IMR-90 (cell line): ENCODE measurements at regions not wholly inside any gene's neighbourhood (a gene's known extent, or its start where the extent isn't known, plus 50 kb on each side); places are given as distances from the start of the nearest gene placed in this dataset.

Experiments
- ATAC-seq: fragments of 200-7000 bp; cut with Tn5 transposase; 2 replicates; pipeline ENCODE4 v1.9.1; 2020; ENCODE audit warnings: low read depth, mild to moderate bottlenecking, moderate library complexity
- BruUV-seq: library from RNA; stranded (reverse); fragments of 400-500 nt; replicated peaks from 2 replicates; lab custom pipeline; 2021; lab: Mats Ljungman, UMichigan
- CTCF ChIA-PET: fragments of 300-600 bp; formaldehyde crosslinking; extraction: SDS; loops from one replicate; lab custom pipeline; 2021; ENCODE audit warnings: antibody characterized with exemption; lab: Yijun Ruan, JAX
- POLR2A ChIA-PET: fragments of 300-600 bp; sonication (Branson Sonifier 250); formaldehyde crosslinking; loops from one replicate; lab custom pipeline; 2022; ENCODE audit warnings: antibody characterized with exemption; ENCODE audit not compliant: unreplicated experiment; lab: Charles Lee
- DNase-seq: peaks from one replicate; pipeline ENCODE4 v3.0.0; 2013
- H2AFZ ChIP-seq: replicated peaks from 2 replicates; pipeline ENCODE3; 2013; ENCODE audit warnings: low read length, mild to moderate bottlenecking; ENCODE audit not compliant: poor library complexity
- H2AK5ac ChIP-seq: 2 replicates; pipeline ENCODE4 v1.6.1; 2013; ENCODE audit warnings: low read depth, low read length, inconsistent platforms
- H2AK9ac ChIP-seq: replicated peaks from 2 replicates; pipeline ENCODE3; 2013; ENCODE audit warnings: mild to moderate bottlenecking, low read depth, low read length, moderate library complexity; ENCODE audit not compliant: poor library complexity
- H2BK120ac ChIP-seq: 2 replicates; pipeline ENCODE4 v1.6.1; 2013; ENCODE audit warnings: low read depth, low read length, inconsistent platforms
- H2BK15ac ChIP-seq: 3 replicates; pipeline ENCODE4 v1.6.1; 2013; ENCODE audit warnings: low read depth, low read length, inconsistent platforms
- H2BK20ac ChIP-seq: 2 replicates; pipeline ENCODE4 v1.6.1; 2013; ENCODE audit warnings: low read depth, mild to moderate bottlenecking, inconsistent platforms, low read length, moderate library complexity
- H2BK5ac ChIP-seq: 2 replicates; pipeline ENCODE4 v1.6.1; 2013; ENCODE audit warnings: mild to moderate bottlenecking, low read depth, low read length, inconsistent platforms; ENCODE audit not compliant: poor library complexity, severe bottlenecking
- H3K14ac ChIP-seq: replicated peaks from 2 replicates; pipeline ENCODE4 v1.6.1; 2013; ENCODE audit warnings: low read depth, low read length, inconsistent platforms
- H3K18ac ChIP-seq: 2 replicates; pipeline ENCODE4 v1.6.1; 2013; ENCODE audit warnings: low read depth, low read length, control low read depth
- H3K23ac ChIP-seq: 2 replicates; pipeline ENCODE4 v1.6.1; 2013; ENCODE audit warnings: low read depth, low read length, inconsistent platforms
- H3K27ac ChIP-seq: 2 replicates; pipeline ENCODE4 v1.5.1; 2013; ENCODE audit warnings: mild to moderate bottlenecking, control low read depth, low read length; ENCODE audit not compliant: insufficient read depth
- H3K27me3 ChIP-seq: 2 replicates; pipeline ENCODE4 v1.6.1; 2013; ENCODE audit warnings: low read length; ENCODE audit not compliant: control insufficient read depth, insufficient read depth
- H3K36me3 ChIP-seq: 2 replicates; pipeline ENCODE4 v1.6.1; 2013; ENCODE audit warnings: low read length, mixed read lengths; ENCODE audit not compliant: control insufficient read depth, insufficient read depth
- H3K4ac ChIP-seq: 2 replicates; pipeline ENCODE4 v1.6.1; 2013; ENCODE audit warnings: low read depth, low read length, inconsistent platforms
- H3K4me1 ChIP-seq: 2 replicates; pipeline ENCODE4 v1.6.1; 2013; ENCODE audit warnings: low read length, mixed read lengths; ENCODE audit not compliant: control insufficient read depth, insufficient read depth
- H3K4me2 ChIP-seq: 2 replicates; pipeline ENCODE4 v1.6.1; 2013; ENCODE audit warnings: low read depth, mild to moderate bottlenecking, control low read depth, low read length, moderate library complexity
- H3K4me3 ChIP-seq: 2 replicates; pipeline ENCODE4 v1.5.1; 2013; ENCODE audit warnings: low read depth, mild to moderate bottlenecking, control low read depth, low read length, moderate library complexity; ENCODE audit not compliant: insufficient read depth
- H3K56ac ChIP-seq: 2 replicates; pipeline ENCODE4 v1.6.1; 2013; ENCODE audit warnings: low read length, inconsistent platforms; ENCODE audit not compliant: insufficient read depth; ENCODE audit errors: extremely low read depth
- H3K79me1 ChIP-seq, 2 experiments: 2 replicates each; pipeline ENCODE4 v1.6.1; 2013; ENCODE audit warnings: low read length in 2 of 2, inconsistent platforms in 1 of 2, low read depth in 1 of 2
- H3K9ac ChIP-seq: 2 replicates; pipeline ENCODE4 v1.6.1; 2013; ENCODE audit warnings: low read depth, low read length, control low read depth
- H3K9me1 ChIP-seq: 2 replicates; pipeline ENCODE4 v1.6.1; 2013; ENCODE audit warnings: low read length, inconsistent platforms; ENCODE audit not compliant: insufficient read depth
- H3K9me3 ChIP-seq: 2 replicates; pipeline ENCODE4 v1.6.1; 2013; ENCODE audit warnings: low read length; ENCODE audit not compliant: control insufficient read depth, insufficient read depth
- H4K20me1 ChIP-seq: 2 replicates; pipeline ENCODE4 v1.6.1; 2013; ENCODE audit warnings: low read length, inconsistent platforms; ENCODE audit not compliant: insufficient read depth
- H4K5ac ChIP-seq: 2 replicates; pipeline ENCODE4 v1.6.1; 2013; ENCODE audit warnings: mild to moderate bottlenecking, low read depth, low read length, control low read depth
- H4K8ac ChIP-seq, 2 experiments: 2 replicates each; pipeline ENCODE4 v1.6.1; 2013; ENCODE audit warnings: low read depth in 2 of 2, low read length in 2 of 2, control low read depth in 1 of 2, inconsistent platforms in 1 of 2
- H4K91ac ChIP-seq: 2 replicates; pipeline ENCODE4 v1.6.1; 2013; ENCODE audit warnings: low read depth, low read length, inconsistent platforms; ENCODE audit not compliant: insufficient read depth
- MAZ ChIP-seq: IDR thresholded peaks from 2 replicates; pipeline ENCODE4 v1.6.1; 2012; ENCODE audit warnings: low read depth, mild to moderate bottlenecking, low read length, improper control_type of control experiment, moderate library complexity, borderline replicate concordance
- RAD21 ChIP-seq: IDR thresholded peaks from 2 replicates; pipeline ENCODE4 v1.6.1; 2012; ENCODE audit warnings: low read length, improper control_type of control experiment
- SMC3 ChIP-seq: fragments of 150-350 bp; IDR thresholded peaks from 2 replicates; pipeline ENCODE4 v1.6.1; 2016; ENCODE audit warnings: low read depth, mild to moderate bottlenecking, antibody characterized with exemption, low read length, moderate library complexity
- WGBS, 2 experiments: methylation state at CpG; one replicate each; pipeline versions ENCODE4 v1.1.5 to v1.1.7; 2013; ENCODE audit warnings: missing lambda C conversion rate in 2 of 2; ENCODE audit not compliant: insufficient read length in 1 of 2; ENCODE audit errors: extremely low coverage in 2 of 2; 5-methylcytosine and 5-hydroxymethylcytosine counted together
- dilution Hi-C: fragments of 300-500 bp; cut with HindIII; formaldehyde crosslinking; loops from one replicate; pipeline ENCODE4 v1.14.3; 2018; ENCODE audit warnings: low sequenced_read_pairs; ENCODE audit not compliant: unreplicated experiment
- in situ Hi-C: fragments of 300-500 bp; cut with MboI; formaldehyde crosslinking; loops from 3 replicates; pipeline ENCODE4 v1.14.3; 2019; ENCODE audit warnings: low sequenced_read_pairs, inconsistent platforms, mixed read lengths
- intact Hi-C: fragments of 100-400 bp; cut with micrococcal nuclease; formaldehyde crosslinking; loops from 2 replicates; pipeline ENCODE4 v1.10.0; 2022
- TF ChIP-seq, protein P1 (sequence below): conservative IDR thresholded peaks from 2 replicates; pipeline ENCODE4 v1.5.1; 2012; ENCODE audit warnings: mild to moderate bottlenecking, low read depth, low read length, improper control_type of control experiment

DNA sequence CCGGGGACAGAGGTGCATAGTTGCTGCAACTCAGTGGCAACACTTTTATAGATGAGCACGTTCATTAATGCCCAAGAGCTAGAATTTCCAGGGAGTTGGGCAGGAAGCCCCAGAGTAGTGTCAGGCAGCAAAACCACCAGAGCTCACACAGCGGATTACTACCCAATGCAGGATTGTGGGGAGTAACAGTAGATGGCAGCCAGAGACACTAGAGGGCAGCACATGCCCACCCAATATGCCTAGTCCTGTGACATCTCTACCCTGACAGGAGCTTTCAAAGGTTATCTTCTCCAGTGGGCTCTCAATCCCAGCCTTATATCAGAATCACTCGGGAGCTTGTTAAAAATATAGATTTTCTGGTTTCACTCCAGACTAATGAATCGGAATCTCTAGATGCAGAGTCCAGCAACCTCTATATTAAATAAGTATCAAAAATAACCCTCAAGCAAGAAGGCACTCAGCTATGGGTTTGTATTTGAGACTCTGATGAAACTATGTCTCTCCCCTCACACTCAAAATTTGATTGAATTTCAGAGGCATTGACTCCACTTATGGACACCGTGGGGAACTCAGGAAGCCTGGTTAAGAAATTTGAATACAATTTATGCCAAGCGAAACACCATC lies 58.4 kb upstream of the PHF24 start:
- H2BK5ac ChIP-seq = no peak overlapping the region
- H3K56ac ChIP-seq = no peak overlapping the region
- no peaks in the 10 kb centered on the region for H3K79me1 ChIP-seq
- H3K4me2 ChIP-seq = no peak overlapping the region
- H3K9me1 ChIP-seq = no peaks in the 10 kb centered on the region
- ATAC-seq (peak; percentile 100), DNase-seq (peak; percentile 71)
- H3K4me1 ChIP-seq = no peaks in the 10 kb centered on the region
- H3K23ac ChIP-seq = no peak overlapping the region
- H2BK15ac ChIP-seq = no peak overlapping the region
- H4K5ac ChIP-seq = no peak overlapping the region
- H3K18ac ChIP-seq = no peak overlapping the region
- H2AFZ ChIP-seq = peak overlapping the region; percentile 64
- no peaks in the 10 kb centered on the region for H4K20me1 ChIP-seq
- H2BK120ac ChIP-seq = no peak overlapping the region
- H2AK9ac ChIP-seq = no peak overlapping the region
- H3K9ac ChIP-seq = no peak overlapping the region
- dilution Hi-C loops (no loop called here), in situ Hi-C loops (loop anchor here (5.0 to 10.0 kb wide), 2 partner anchors 198 to 575 kb away; partner anchors contain the start of gene PIGO), intact Hi-C loops (loop anchor here (1.0 to 2.0 kb wide), 6 partner anchors 55 to 578 kb away; partner anchors contain the start of gene PIGO)
- TF ChIP-seq MAZ (no peak), RAD21 (peak; percentile 97), SMC3 (peak; percentile 87)
- TF ChIP-seq, protein P1, sequence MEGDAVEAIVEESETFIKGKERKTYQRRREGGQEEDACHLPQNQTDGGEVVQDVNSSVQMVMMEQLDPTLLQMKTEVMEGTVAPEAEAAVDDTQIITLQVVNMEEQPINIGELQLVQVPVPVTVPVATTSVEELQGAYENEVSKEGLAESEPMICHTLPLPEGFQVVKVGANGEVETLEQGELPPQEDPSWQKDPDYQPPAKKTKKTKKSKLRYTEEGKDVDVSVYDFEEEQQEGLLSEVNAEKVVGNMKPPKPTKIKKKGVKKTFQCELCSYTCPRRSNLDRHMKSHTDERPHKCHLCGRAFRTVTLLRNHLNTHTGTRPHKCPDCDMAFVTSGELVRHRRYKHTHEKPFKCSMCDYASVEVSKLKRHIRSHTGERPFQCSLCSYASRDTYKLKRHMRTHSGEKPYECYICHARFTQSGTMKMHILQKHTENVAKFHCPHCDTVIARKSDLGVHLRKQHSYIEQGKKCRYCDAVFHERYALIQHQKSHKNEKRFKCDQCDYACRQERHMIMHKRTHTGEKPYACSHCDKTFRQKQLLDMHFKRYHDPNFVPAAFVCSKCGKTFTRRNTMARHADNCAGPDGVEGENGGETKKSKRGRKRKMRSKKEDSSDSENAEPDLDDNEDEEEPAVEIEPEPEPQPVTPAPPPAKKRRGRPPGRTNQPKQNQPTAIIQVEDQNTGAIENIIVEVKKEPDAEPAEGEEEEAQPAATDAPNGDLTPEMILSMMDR = peak; percentile 94
- no TSS peak for BruUV-seq
- ChIA-PET CTCF (interaction anchor here (0.6 to 2.3 kb wide), 17 partner anchors 9 to 194 kb away, joined by 3 to 14 read pairs (median 4); partner anchors contain the start of genes FANCG and VCP), POLR2A (interaction anchor here (0.6 kb wide), 2 partner anchors 46 to 496 kb away, joined by 3 read pairs; no protein-coding TSS in a partner anchor)
- H3K4me3 ChIP-seq = no peak overlapping the region
- no peak overlapping the region for H4K8ac ChIP-seq
- no peak overlapping the region for H2AK5ac ChIP-seq
- no peaks in the 10 kb centered on the region for H3K36me3 ChIP-seq
- H3K14ac ChIP-seq = no peak overlapping the region
- no peak overlapping the region for H3K4ac ChIP-seq
- 0% methylated on average over 1 of the region's 7 CpGs; no CpG with 5 or more reads in 1 of the 2 experiments for WGBS, 2 experiments
- no peak overlapping the region for H2BK20ac ChIP-seq
- no peak overlapping the region for H3K27ac ChIP-seq
- H3K9me3 ChIP-seq = no peaks in the 10 kb centered on the region
- H4K91ac ChIP-seq = no peak overlapping the region
- peaks cover 25% of the 10 kb centered on the region for H3K27me3 ChIP-seq
